Tibial artery (tissue), 4 donors: ENCODE measurements at regions not wholly inside any gene's neighbourhood (a gene's known extent, or its start where the extent isn't known, plus 50 kb on each side); places are given as distances from the start of the nearest gene placed in this dataset.

Source experiments
- DNase-seq, 2 donors: peaks; one replicate each; pipeline ENCODE4 v3.0.0-alpha.2; 2019
- H3K27ac ChIP-seq, 2 donors: fragments of 200-600 bp; sonication (generic) in 1 of 2; 1 replicate in 1 of 2; 2 replicates in 1 of 2; pipeline ENCODE4 v1.5.1; 2018 to 2019; ENCODE audit warnings: mild to moderate bottlenecking in 1 of 2
- H3K27me3 ChIP-seq, 2 donors: fragments of 200-600 bp; sonication (generic) in 1 of 2; one replicate each; pipeline versions ENCODE4 v1.5.1 to v1.6.0; 2016 to 2019
- H3K36me3 ChIP-seq, 3 donors: fragments of 200-600 bp; sonication (generic) in 2 of 3; one replicate each; pipeline ENCODE4 v1.5.1; 2016 to 2019; ENCODE audit warnings: mild to moderate bottlenecking in 2 of 3
- H3K4me1 ChIP-seq, 4 donors: fragments of 200-600 bp; sonication (generic) in 2 of 4; 1 replicate in 3 of 4; 2 replicates in 1 of 4; pipeline ENCODE4 v1.5.1; 2016 to 2019
- H3K4me3 ChIP-seq, 2 donors: fragments of 200-600 bp; sonication (generic) in 1 of 2; 1 replicate in 1 of 2; 2 replicates in 1 of 2; pipeline ENCODE4 v1.5.1; 2018 to 2019; ENCODE audit warnings: mild to moderate bottlenecking in 2 of 2
- H3K9me3 ChIP-seq, 3 donors: fragments of 200-600 bp; sonication (generic) in 1 of 3; one replicate each; pipeline ENCODE4 v1.5.1; 2016 to 2019
- CTCF ChIP-seq, 2 experiments: fragments of 200-600 bp in 1 of 2; fragments of 450-650 bp in 1 of 2; IDR thresholded peaks; one replicate each; pipeline ENCODE4 v1.5.1; 2017 to 2019; ENCODE audit warnings: antibody characterized with exemption in 2 of 2, mild to moderate bottlenecking in 1 of 2, moderate library complexity in 1 of 2
- intact Hi-C: fragments of 100-400 bp; cut with DNase I; formaldehyde crosslinking; loops from one replicate; pipeline ENCODE4 v1.15.0; 2023; ENCODE audit warnings: low total_unique reads

GRCh38 chr6:23016696-23017095, 447.3 kb downstream of the HDGFL1 start:
- H3K27ac ChIP-seq, result no peak overlapping the region
- intact Hi-C loops, result no loop called here
- no peak for TF ChIP-seq CTCF (IDR thresholded peaks at IDR 0.05)
- no peaks in the 10 kb centered on the region for H3K36me3 ChIP-seq
- H3K9me3 ChIP-seq, result no peaks in the 10 kb centered on the region
- H3K4me3 ChIP-seq, result no peak overlapping the region
- DNase-seq, result no peak
- H3K4me1 ChIP-seq, result peaks cover 0 to 9% (median 0%) of the 10 kb centered on the region in 4 donors
- H3K27me3 ChIP-seq, result no peaks in the 10 kb centered on the region

- no peak for TF ChIP-seq CTCF (IDR thresholded peaks at IDR 0.05)
- intact Hi-C loops, result no loop called here
- no peaks in the 10 kb centered on the region for H3K27me3 ChIP-seq
Observed at GRCh38 chr6:23021487-23021886, 452.1 kb downstream of the HDGFL1 start.

GRCh38 chr6:23027281-23027680, 457.9 kb downstream of the HDGFL1 start:
- no peaks in the 10 kb centered on the region for H3K9me3 ChIP-seq
- no peaks in the 10 kb centered on the region for H3K4me1 ChIP-seq
- no peak overlapping the region for H3K4me3 ChIP-seq
- no peaks in the 10 kb centered on the region for H3K36me3 ChIP-seq
- H3K27ac ChIP-seq, result no peak overlapping the region
- no peak for DNase-seq
- intact Hi-C loops, result no loop called here
- no peaks in the 10 kb centered on the region for H3K27me3 ChIP-seq
- TF ChIP-seq CTCF (IDR thresholded peaks at IDR 0.05), result no peak

More at GRCh38 chr6:23021487-23021886, 452.1 kb downstream of the HDGFL1 start:
- Histone ChIP-seq H3K27ac (no peak overlapping the region), H3K4me3 (no peak overlapping the region), H3K36me3 (no peaks in the 10 kb centered on the region), H3K9me3 (no peaks in the 10 kb centered on the region), H3K4me1 (peaks cover 0 to 9% (median 0%) of the 10 kb centered on the region in 4 donors)
- DNase-seq, result no peak

- Histone ChIP-seq H3K4me1 (no peaks in the 10 kb centered on the region), H3K4me3 (no peak overlapping the region), H3K36me3 (no peaks in the 10 kb centered on the region), H3K9me3 (no peaks in the 10 kb centered on the region), H3K27me3 (no peaks in the 10 kb centered on the region), H3K27ac (no peak overlapping the region)
- intact Hi-C loops, result no loop called here
- no peak for TF ChIP-seq CTCF (IDR thresholded peaks at IDR 0.05)
- DNase-seq, result no peak
Observed at GRCh38 chr6:23031986-23032385, 462.6 kb downstream of the HDGFL1 start.

- Histone ChIP-seq H3K27me3 (no peaks in the 10 kb centered on the region), H3K4me3 (no peak overlapping the region), H3K4me1 (no peaks in the 10 kb centered on the region), H3K27ac (no peak overlapping the region), H3K36me3 (no peaks in the 10 kb centered on the region), H3K9me3 (no peaks in the 10 kb centered on the region)
- no peak for DNase-seq
- TF ChIP-seq CTCF (IDR thresholded peaks at IDR 0.05), result no peak
- intact Hi-C loops, result no loop called here
Observed at GRCh38 chr6:23034926-23035325, 465.6 kb downstream of the HDGFL1 start.

- Histone ChIP-seq H3K36me3 (no peaks in the 10 kb centered on the region), H3K27me3 (no peaks in the 10 kb centered on the region), H3K4me1 (no peaks in the 10 kb centered on the region), H3K27ac (no peak overlapping the region), H3K9me3 (no peaks in the 10 kb centered on the region), H3K4me3 (no peak overlapping the region)
- DNase-seq, result no peak
- intact Hi-C loops, result no loop called here
- TF ChIP-seq CTCF (IDR thresholded peaks at IDR 0.05), result no peak
Observed at GRCh38 chr6:23036406-23036983, 467.1 kb downstream of the HDGFL1 start.
